GM23338 (cell line): ENCODE measurements at regions not wholly inside any gene's neighbourhood (a gene's known extent, or its start where the extent isn't known, plus 50 kb on each side); places are given as distances from the start of the nearest gene placed in this dataset.

Source experiments
- ATAC-seq: fragments of 200-7000 bp; cut with Tn5 transposase; 3 replicates; pipeline ENCODE4 v1.9.1; 2020
- DNase-seq: peaks from one replicate; pipeline ENCODE4 v3.0.0-alpha.2; 2015; ENCODE audit warnings: low spot score
- H2AFZ ChIP-seq: fragments of 200-600 bp; sonication (generic); 2 replicates; pipeline ENCODE4 v1.8.0; 2016; ENCODE audit warnings: antibody characterized with exemption, mild to moderate bottlenecking, moderate library complexity
- H3F3A ChIP-seq: fragments of 200-600 bp; sonication (generic); replicated peaks from 2 replicates; pipeline ENCODE4 v1.8.0; 2017; ENCODE audit warnings: antibody characterized with exemption, mixed run types, low read depth
- H3K27ac ChIP-seq: fragments of 200-600 bp; sonication (generic); 2 replicates; pipeline ENCODE4 v1.6.1; 2016; ENCODE audit warnings: low read depth
- H3K27me3 ChIP-seq: fragments of 200-600 bp; sonication (generic); 2 replicates; pipeline ENCODE4 v1.8.0; 2016; ENCODE audit warnings: mild to moderate bottlenecking, mixed run types, moderate library complexity; ENCODE audit not compliant: insufficient read depth
- H3K36me3 ChIP-seq: fragments of 200-600 bp; sonication (generic); 2 replicates; pipeline ENCODE4 v1.8.0; 2016; ENCODE audit warnings: mild to moderate bottlenecking; ENCODE audit not compliant: insufficient read depth
- H3K4me1 ChIP-seq: fragments of 200-600 bp; sonication (generic); 2 replicates; pipeline ENCODE4 v1.8.0; 2016; ENCODE audit warnings: mild to moderate bottlenecking, moderate library complexity; ENCODE audit not compliant: insufficient read depth
- H3K4me2 ChIP-seq: fragments of 200-600 bp; sonication (generic); 2 replicates; pipeline ENCODE4 v1.7.1; 2017; ENCODE audit warnings: mixed run types
- H3K4me3 ChIP-seq: fragments of 200-600 bp; sonication (generic); 2 replicates; pipeline ENCODE4 v1.6.1; 2016; ENCODE audit warnings: mixed run types
- H3K79me2 ChIP-seq: fragments of 200-600 bp; sonication (generic); replicated peaks from 2 replicates; pipeline ENCODE4 v1.8.0; 2017; ENCODE audit warnings: mild to moderate bottlenecking; ENCODE audit not compliant: insufficient read depth
- H3K9me2 ChIP-seq: fragments of 200-600 bp; sonication (generic); 2 replicates; pipeline ENCODE4 v1.8.0; 2017; ENCODE audit not compliant: insufficient read depth
- H4K20me1 ChIP-seq: fragments of 200-600 bp; sonication (generic); replicated peaks from 2 replicates; pipeline ENCODE4 v1.8.0; 2017; ENCODE audit warnings: mild to moderate bottlenecking; ENCODE audit not compliant: insufficient read depth
- H3K27ac Mint-ChIP-seq: 2 replicates; pipeline ENCODE4 v1.8.0; 2020; ENCODE audit warnings: inconsistent platforms, mild to moderate bottlenecking, moderate library complexity, mixed read lengths
- H3K27me3 Mint-ChIP-seq: 3 replicates; pipeline ENCODE4 v1.8.0; 2022; ENCODE audit warnings: low read depth, mild to moderate bottlenecking, moderate library complexity, mixed read lengths, inconsistent platforms; ENCODE audit not compliant: insufficient read depth, poor library complexity
- H3K36me3 Mint-ChIP-seq: 3 replicates; pipeline ENCODE4 v1.8.0; 2021; ENCODE audit warnings: low read depth, mild to moderate bottlenecking, inconsistent platforms, moderate library complexity, mixed read lengths
- H3K4me1 Mint-ChIP-seq: 3 replicates; pipeline ENCODE4 v1.8.0; 2020; ENCODE audit warnings: mild to moderate bottlenecking, inconsistent platforms, mixed read lengths
- H3K4me3 Mint-ChIP-seq: 3 replicates; pipeline ENCODE4 v1.8.0; 2021; ENCODE audit warnings: moderate library complexity, mild to moderate bottlenecking, inconsistent platforms, mixed read lengths
- H3K9me3 Mint-ChIP-seq: 3 replicates; pipeline ENCODE4 v1.8.0; 2020; ENCODE audit warnings: moderate library complexity, mild to moderate bottlenecking, inconsistent platforms, mixed read lengths
- CREB1 ChIP-seq: fragments of 250-450 bp; sonication (Bioruptor Pico); IDR thresholded peaks from 2 replicates; pipeline ENCODE4 v1.5.0; 2020; ENCODE audit warnings: low read depth, mild to moderate bottlenecking, moderate library complexity
- EZH2 ChIP-seq: fragments of 200-600 bp; sonication (generic); IDR thresholded peaks from one replicate; pipeline ENCODE4 v1.8.0; 2017; ENCODE audit warnings: antibody characterized with exemption, mild to moderate bottlenecking, low read depth; ENCODE audit not compliant: unreplicated experiment
- EZH2phosphoT487 ChIP-seq: fragments of 200-600 bp; sonication (generic); IDR thresholded peaks from one replicate; pipeline ENCODE4 v1.8.1; 2018; ENCODE audit warnings: antibody characterized with exemption; ENCODE audit not compliant: unreplicated experiment
- NANOG ChIP-seq: IDR thresholded peaks from 2 replicates; pipeline ENCODE4 v1.6.1; 2016; ENCODE audit warnings: antibody characterized with exemption, borderline replicate concordance
- POLR2AphosphoS5 ChIP-seq: IDR thresholded peaks from 2 replicates; pipeline ENCODE4 v1.6.1; 2016; ENCODE audit warnings: antibody characterized with exemption, low read depth
- STAT1 ChIP-seq: IDR thresholded peaks from one replicate; pipeline ENCODE4 v1.6.1; 2016; ENCODE audit warnings: antibody characterized with exemption; ENCODE audit not compliant: unreplicated experiment
- ZNF114 ChIP-seq: fragments of 250-450 bp; sonication (Bioruptor Pico); IDR thresholded peaks from 2 replicates; pipeline ENCODE4 v1.5.0; 2020; ENCODE audit warnings: mild to moderate bottlenecking, moderate library complexity
- ZNF331 ChIP-seq: fragments of 250-450 bp; sonication (Bioruptor Pico); IDR thresholded peaks from 2 replicates; pipeline ENCODE4 v1.5.0; 2020; ENCODE audit warnings: low read depth, mild to moderate bottlenecking, moderate library complexity
- TF ChIP-seq, protein P1 (sequence below): fragments of 250-450 bp; sonication (Bioruptor Pico); IDR thresholded peaks from 2 replicates; pipeline ENCODE4 v1.5.0; 2020; ENCODE audit warnings: mild to moderate bottlenecking, moderate library complexity
- TF ChIP-seq, protein P2 (sequence below): IDR thresholded peaks from one replicate; pipeline ENCODE4 v1.6.1; 2018; ENCODE audit warnings: antibody characterized with exemption; ENCODE audit not compliant: unreplicated experiment

DNA sequence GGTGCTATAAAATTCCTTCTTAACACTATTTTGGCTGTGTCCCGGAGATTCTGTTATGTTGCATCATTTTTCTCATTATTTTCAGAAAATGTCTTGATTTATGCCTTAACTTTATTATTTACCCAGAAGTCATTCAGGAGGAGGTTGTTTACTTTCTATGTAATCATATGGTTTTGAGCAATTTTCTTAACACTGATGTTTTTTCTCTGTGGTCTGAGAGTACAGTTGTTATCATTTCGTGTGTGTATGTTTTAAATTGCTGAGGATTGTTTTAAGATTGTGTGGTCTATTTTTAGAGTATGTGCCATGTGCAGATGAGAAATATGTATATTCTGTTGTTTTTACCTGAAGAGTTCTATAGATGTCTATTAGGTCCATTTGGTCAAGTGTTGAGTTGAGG, 498.1 kb upstream of the ZNF608 start (continued):
- TF ChIP-seq, protein P1, sequence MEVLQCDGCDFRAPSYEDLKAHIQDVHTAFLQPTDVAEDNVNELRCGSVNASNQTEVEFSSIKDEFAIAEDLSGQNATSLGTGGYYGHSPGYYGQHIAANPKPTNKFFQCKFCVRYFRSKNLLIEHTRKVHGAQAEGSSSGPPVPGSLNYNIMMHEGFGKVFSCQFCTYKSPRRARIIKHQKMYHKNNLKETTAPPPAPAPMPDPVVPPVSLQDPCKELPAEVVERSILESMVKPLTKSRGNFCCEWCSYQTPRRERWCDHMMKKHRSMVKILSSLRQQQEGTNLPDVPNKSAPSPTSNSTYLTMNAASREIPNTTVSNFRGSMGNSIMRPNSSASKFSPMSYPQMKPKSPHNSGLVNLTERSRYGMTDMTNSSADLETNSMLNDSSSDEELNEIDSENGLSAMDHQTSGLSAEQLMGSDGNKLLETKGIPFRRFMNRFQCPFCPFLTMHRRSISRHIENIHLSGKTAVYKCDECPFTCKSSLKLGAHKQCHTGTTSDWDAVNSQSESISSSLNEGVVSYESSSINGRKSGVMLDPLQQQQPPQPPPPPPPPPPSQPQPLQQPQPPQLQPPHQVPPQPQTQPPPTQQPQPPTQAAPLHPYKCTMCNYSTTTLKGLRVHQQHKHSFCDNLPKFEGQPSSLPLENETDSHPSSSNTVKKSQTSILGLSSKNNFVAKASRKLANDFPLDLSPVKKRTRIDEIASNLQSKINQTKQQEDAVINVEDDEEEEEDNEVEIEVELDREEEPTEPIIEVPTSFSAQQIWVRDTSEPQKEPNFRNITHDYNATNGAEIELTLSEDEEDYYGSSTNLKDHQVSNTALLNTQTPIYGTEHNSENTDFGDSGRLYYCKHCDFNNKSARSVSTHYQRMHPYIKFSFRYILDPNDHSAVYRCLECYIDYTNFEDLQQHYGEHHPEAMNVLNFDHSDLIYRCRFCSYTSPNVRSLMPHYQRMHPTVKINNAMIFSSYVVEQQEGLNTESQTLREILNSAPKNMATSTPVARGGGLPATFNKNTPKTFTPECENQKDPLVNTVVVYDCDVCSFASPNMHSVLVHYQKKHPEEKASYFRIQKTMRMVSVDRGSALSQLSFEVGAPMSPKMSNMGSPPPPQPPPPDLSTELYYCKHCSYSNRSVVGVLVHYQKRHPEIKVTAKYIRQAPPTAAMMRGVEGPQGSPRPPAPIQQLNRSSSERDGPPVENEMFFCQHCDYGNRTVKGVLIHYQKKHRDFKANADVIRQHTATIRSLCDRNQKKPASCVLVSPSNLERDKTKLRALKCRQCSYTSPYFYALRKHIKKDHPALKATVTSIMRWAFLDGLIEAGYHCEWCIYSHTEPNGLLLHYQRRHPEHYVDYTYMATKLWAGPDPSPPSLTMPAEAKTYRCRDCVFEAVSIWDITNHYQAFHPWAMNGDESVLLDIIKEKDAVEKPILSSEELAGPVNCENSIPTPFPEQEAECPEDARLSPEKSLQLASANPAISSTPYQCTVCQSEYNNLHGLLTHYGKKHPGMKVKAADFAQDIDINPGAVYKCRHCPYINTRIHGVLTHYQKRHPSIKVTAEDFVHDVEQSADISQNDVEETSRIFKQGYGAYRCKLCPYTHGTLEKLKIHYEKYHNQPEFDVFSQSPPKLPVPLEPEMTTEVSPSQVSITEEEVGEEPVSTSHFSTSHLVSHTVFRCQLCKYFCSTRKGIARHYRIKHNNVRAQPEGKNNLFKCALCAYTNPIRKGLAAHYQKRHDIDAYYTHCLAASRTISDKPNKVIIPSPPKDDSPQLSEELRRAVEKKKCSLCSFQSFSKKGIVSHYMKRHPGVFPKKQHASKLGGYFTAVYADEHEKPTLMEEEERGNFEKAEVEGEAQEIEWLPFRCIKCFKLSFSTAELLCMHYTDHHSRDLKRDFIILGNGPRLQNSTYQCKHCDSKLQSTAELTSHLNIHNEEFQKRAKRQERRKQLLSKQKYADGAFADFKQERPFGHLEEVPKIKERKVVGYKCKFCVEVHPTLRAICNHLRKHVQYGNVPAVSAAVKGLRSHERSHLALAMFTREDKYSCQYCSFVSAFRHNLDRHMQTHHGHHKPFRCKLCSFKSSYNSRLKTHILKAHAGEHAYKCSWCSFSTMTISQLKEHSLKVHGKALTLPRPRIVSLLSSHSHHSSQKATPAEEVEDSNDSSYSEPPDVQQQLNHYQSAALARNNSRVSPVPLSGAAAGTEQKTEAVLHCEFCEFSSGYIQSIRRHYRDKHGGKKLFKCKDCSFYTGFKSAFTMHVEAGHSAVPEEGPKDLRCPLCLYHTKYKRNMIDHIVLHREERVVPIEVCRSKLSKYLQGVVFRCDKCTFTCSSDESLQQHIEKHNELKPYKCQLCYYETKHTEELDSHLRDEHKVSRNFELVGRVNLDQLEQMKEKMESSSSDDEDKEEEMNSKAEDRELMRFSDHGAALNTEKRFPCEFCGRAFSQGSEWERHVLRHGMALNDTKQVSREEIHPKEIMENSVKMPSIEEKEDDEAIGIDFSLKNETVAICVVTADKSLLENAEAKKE (CRISPR knock-in tag): no peak
- TF ChIP-seq CREB1: no peak
- TF ChIP-seq POLR2AphosphoS5: no peak
- no peak for TF ChIP-seq EZH2
- no peak for TF ChIP-seq EZH2phosphoT487
- TF ChIP-seq, protein P2, sequence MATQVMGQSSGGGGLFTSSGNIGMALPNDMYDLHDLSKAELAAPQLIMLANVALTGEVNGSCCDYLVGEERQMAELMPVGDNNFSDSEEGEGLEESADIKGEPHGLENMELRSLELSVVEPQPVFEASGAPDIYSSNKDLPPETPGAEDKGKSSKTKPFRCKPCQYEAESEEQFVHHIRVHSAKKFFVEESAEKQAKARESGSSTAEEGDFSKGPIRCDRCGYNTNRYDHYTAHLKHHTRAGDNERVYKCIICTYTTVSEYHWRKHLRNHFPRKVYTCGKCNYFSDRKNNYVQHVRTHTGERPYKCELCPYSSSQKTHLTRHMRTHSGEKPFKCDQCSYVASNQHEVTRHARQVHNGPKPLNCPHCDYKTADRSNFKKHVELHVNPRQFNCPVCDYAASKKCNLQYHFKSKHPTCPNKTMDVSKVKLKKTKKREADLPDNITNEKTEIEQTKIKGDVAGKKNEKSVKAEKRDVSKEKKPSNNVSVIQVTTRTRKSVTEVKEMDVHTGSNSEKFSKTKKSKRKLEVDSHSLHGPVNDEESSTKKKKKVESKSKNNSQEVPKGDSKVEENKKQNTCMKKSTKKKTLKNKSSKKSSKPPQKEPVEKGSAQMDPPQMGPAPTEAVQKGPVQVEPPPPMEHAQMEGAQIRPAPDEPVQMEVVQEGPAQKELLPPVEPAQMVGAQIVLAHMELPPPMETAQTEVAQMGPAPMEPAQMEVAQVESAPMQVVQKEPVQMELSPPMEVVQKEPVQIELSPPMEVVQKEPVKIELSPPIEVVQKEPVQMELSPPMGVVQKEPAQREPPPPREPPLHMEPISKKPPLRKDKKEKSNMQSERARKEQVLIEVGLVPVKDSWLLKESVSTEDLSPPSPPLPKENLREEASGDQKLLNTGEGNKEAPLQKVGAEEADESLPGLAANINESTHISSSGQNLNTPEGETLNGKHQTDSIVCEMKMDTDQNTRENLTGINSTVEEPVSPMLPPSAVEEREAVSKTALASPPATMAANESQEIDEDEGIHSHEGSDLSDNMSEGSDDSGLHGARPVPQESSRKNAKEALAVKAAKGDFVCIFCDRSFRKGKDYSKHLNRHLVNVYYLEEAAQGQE: no peak

DNA sequence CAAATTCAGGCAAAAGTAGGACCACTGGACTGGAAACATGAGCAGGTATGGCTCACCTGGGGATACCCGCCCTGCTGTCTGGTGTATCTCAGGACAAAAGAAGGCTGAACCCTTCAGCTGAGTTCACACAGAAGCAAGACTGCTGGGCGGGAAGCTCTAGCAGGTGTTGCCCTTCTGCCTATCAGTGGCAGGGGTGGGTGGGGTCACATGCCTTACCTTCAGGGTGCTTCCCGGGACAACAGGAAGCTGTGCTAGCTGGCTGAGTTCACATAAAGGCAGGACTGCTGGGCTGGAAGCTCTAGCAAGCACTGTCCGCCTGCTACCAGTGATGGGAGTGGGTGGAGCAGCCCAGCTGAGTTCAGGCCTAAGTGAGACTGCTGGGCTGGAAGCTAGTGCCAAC, 498.8 kb upstream of the ZNF608 start:
- no peak overlapping the region for H3K27ac Mint-ChIP-seq
- H3K27me3 Mint-ChIP-seq: peaks cover 5% of the 10 kb centered on the region
- no peaks in the 10 kb centered on the region for H3K4me1 Mint-ChIP-seq
- ATAC-seq (no peak), DNase-seq (no peak)
- no peaks in the 10 kb centered on the region for H3K79me2 ChIP-seq
- H3K9me2 ChIP-seq: no peaks in the 10 kb centered on the region; the same call in 1 of the 2 replicates
- 0 out of 2 replicates have a peak, but pooled peaks cover 3% of the 10 kb centered on the region for H3K36me3 ChIP-seq
- H3F3A ChIP-seq: no peaks in the 10 kb centered on the region
- no peak overlapping the region for H3K4me3 ChIP-seq
- no peak overlapping the region for H3K4me2 ChIP-seq
- H3K4me3 Mint-ChIP-seq: no peak overlapping the region
- H3K9me3 Mint-ChIP-seq: peaks cover 19% of the 10 kb centered on the region; the same call in 2 of the 3 replicates
- H4K20me1 ChIP-seq: no peaks in the 10 kb centered on the region
- no peaks in the 10 kb centered on the region for H3K27me3 ChIP-seq
- no peaks in the 10 kb centered on the region for H3K4me1 ChIP-seq
- H2AFZ ChIP-seq: no peak overlapping the region
- H3K36me3 Mint-ChIP-seq: peaks cover 20% of the 10 kb centered on the region
- no peak overlapping the region for H3K27ac ChIP-seq
- TF ChIP-seq POLR2AphosphoS5: no peak
- no peak for TF ChIP-seq CREB1
- TF ChIP-seq STAT1: no peak
- TF ChIP-seq NANOG: no peak
- no peak for TF ChIP-seq ZNF114 (CRISPR knock-in tag)
- TF ChIP-seq, protein P2: no peak
- no peak for TF ChIP-seq ZNF331 (CRISPR knock-in tag)
- TF ChIP-seq EZH2phosphoT487: no peak
